ENCODE measurements at regions not wholly inside any gene's neighbourhood (a gene's known extent, or its start where the extent isn't known, plus 50 kb on each side); places are given as distances from the start of the nearest gene placed in this dataset.

- no peak for TF ChIP-seq CTCF (IDR thresholded peaks at IDR 0.05)
- TF ChIP-seq EZH2 (IDR thresholded peaks at IDR 0.05; ENCODE audit: borderline replicate concordance, insufficient read depth, low read depth, low read length, poor library complexity, severe bottlenecking), result no peak
These were observed 194.5 kb upstream of the TSC22D2 start for GRCh38 chr3:150213577-150213976.
